Uterus (tissue), 2 donors: ENCODE measurements at regions not wholly inside any gene's neighbourhood (a gene's known extent, or its start where the extent isn't known, plus 50 kb on each side); places are given as distances from the start of the nearest gene placed in this dataset.

ENCODE experiments used
- POLR2A ChIP-seq, 2 donors: fragments of 450-650 bp; IDR thresholded peaks; one replicate each; pipeline ENCODE4 v1.6.1; 2016; ENCODE audit warnings: antibody characterized with exemption in 2 of 2, mild to moderate bottlenecking in 1 of 2, moderate library complexity in 1 of 2
- TF ChIP-seq, protein P1 (sequence below), 4 experiments: fragments of 200-600 bp in 2 of 4; fragments of 450-650 bp in 2 of 4; sonication (generic) in 2 of 4; IDR thresholded peaks; one replicate each; pipeline ENCODE4 v1.5.1; 2016 to 2019; ENCODE audit warnings: antibody characterized with exemption in 4 of 4, mild to moderate bottlenecking in 2 of 4, moderate library complexity in 1 of 4

- TF ChIP-seq, protein P1, sequence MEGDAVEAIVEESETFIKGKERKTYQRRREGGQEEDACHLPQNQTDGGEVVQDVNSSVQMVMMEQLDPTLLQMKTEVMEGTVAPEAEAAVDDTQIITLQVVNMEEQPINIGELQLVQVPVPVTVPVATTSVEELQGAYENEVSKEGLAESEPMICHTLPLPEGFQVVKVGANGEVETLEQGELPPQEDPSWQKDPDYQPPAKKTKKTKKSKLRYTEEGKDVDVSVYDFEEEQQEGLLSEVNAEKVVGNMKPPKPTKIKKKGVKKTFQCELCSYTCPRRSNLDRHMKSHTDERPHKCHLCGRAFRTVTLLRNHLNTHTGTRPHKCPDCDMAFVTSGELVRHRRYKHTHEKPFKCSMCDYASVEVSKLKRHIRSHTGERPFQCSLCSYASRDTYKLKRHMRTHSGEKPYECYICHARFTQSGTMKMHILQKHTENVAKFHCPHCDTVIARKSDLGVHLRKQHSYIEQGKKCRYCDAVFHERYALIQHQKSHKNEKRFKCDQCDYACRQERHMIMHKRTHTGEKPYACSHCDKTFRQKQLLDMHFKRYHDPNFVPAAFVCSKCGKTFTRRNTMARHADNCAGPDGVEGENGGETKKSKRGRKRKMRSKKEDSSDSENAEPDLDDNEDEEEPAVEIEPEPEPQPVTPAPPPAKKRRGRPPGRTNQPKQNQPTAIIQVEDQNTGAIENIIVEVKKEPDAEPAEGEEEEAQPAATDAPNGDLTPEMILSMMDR (IDR thresholded peaks at IDR 0.05) = no peak
- no peak for TF ChIP-seq POLR2A (IDR thresholded peaks at IDR 0.05)
These were observed 657.2 kb downstream of the TLE1 start for GRCh38 chr9:81032030-81032572.
